GM18868 (cell line): ENCODE measurements at regions not wholly inside any gene's neighbourhood (a gene's known extent, or its start where the extent isn't known, plus 50 kb on each side); places are given as distances from the start of the nearest gene placed in this dataset.

ENCODE experiments used
- ATAC-seq: cut with Tn5 transposase; IDR thresholded peaks from one replicate; pipeline ENCODE4 v1.9.1; 2021; ENCODE audit warnings: mild to moderate bottlenecking, moderate library complexity; ENCODE audit not compliant: unreplicated experiment

DNA sequence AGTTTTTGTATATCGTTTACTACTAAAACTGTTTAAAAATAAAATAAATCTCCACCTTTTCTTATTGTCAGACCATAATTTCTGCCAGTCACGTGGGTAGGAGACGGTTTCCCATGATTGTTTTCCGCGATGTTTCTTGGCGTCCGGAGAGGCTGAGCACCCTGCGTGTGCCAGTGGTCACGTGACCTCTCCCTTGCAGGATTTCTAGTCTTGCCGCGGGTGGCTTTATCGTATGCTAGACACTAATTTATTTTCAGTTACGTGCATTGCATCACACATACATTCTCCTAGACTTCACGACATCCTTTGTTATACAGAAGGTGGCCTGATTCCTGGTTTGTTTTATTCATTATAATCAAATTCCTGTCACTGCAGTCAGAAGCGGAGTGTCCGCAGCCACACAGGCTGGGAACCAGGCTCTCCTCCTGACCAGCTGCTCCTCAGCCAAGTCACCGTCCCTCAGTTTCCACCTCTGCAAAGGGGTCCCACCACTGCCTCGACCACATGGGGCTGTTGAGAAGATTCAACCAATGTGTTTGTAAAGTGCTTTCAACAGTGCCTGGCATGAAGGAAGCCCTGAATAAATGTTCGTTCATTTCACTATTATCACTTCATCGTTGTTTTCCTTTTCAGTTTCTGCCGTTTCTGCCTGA is 203.2 kb upstream of the PPP2R2D start:
- ATAC-seq, result no peak

DNA sequence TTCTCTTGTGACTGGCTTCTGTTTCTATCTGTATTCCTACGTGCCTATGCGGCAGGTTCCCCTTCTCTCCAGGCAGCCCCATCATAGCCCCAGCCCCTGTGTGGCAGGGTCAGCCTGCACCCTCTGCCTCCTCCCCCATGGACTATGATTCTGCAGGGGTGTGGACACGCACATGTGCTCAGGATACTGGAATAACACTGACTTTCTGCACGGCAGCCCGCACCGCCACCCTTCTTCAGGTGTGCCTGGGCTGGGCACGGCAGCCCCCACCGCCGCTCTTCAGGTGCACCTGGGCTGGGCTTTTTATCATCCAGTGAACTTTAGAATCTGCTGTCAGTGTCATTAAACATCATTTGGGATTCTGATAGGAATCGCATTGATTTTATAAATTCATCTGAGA is 202.6 kb upstream of the PPP2R2D start:
- no peak for ATAC-seq

DNA sequence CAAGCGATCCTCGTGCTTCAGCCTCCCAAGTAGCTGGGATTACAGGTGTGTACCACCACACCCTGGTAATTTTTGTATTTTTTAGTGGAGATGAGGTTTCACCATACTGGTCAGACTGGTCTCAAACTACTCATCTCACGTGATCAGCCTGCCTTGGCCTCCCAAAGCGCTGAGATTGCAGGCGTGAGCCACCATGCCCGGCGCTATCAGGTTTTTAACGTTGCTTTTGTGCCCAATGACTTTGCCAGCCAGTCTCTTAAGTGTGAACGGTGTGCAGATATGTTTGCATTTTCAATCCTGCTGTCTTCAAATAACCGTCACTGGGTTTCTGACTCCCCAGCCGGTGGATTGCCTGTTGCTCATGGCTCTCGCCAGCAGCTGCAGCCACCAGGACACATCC is 201.8 kb upstream of the PPP2R2D start:
- ATAC-seq, result no peak

DNA sequence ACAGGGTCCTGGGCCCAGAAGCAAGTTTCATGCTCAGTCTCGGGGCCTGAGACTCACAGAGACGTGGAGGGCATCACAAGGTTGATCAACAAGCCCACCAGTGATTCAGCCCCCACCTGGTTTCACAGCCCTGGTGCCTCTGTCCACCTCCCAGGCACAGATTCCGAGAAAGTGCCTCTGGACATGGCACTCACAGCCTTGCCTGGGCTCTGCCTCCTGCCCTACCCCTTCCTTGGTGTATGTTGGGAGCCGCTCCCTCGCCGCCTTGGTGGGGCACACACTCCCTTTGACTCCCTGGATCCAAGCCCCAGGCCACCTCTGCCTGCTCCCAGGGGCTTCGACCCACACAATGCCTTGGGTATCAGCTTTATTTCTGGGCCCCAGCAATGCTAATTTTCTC is 200.8 kb upstream of the PPP2R2D start:
- no peak for ATAC-seq

DNA sequence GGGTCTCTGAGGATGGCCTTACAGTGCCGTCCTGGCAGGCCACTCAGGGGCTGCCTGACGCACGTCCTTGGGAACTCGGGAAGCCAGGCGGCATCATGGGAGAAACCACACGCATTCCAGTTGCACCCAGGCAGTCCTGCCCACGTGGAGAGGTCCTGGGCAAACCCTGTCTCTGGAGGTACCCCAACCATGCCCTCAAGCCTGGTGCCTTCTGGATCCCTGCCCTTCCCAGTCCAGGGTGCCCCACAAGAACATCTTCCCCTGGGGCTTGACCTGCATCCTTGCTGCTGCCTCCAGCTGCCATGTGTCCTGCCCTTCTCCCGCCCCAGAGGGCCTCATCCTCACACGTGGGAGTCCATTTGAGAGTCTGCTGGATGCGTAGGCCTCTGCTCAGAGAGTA is 200.3 kb upstream of the PPP2R2D start:
- ATAC-seq, result no peak

DNA sequence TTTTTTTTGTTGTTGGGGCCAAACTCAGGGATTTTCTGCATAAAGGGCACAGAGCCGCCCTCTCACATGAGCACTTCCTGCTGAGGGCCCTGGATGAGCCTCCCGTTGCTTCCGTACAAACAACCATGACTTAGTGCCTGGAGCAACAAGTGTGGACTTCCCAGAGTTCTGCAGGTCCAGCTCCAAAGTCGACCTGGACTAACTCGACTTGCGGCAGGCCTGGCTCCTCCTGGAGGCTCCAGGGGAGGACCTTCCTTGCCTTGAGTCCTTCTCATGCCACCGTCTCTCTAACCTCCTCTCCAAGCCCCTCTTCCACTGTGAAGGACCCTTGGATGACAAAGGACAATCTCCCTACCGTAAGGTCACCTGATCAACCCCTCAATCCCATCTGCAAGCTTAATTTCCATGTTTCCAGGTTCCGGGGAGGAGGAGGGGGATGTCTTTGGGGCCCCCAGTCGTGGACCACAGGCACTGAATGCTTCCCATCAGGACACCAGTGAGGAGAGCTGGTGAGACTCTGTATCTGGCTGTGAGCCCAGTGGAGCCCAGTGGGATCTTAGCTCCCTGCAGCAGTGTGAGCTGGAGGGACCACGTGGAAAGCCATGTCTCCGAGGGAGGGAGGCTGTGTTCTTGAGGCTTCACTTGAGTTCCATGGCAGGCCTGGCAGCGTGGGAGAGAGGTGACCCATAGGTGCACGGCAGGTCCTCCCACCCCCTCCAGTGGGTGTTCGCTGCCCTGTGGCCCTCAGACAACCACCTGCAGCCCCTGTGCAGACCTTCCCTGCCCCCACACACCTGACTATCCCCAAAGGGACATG is 199.5 kb upstream of the PPP2R2D start:
- no peak for ATAC-seq

DNA sequence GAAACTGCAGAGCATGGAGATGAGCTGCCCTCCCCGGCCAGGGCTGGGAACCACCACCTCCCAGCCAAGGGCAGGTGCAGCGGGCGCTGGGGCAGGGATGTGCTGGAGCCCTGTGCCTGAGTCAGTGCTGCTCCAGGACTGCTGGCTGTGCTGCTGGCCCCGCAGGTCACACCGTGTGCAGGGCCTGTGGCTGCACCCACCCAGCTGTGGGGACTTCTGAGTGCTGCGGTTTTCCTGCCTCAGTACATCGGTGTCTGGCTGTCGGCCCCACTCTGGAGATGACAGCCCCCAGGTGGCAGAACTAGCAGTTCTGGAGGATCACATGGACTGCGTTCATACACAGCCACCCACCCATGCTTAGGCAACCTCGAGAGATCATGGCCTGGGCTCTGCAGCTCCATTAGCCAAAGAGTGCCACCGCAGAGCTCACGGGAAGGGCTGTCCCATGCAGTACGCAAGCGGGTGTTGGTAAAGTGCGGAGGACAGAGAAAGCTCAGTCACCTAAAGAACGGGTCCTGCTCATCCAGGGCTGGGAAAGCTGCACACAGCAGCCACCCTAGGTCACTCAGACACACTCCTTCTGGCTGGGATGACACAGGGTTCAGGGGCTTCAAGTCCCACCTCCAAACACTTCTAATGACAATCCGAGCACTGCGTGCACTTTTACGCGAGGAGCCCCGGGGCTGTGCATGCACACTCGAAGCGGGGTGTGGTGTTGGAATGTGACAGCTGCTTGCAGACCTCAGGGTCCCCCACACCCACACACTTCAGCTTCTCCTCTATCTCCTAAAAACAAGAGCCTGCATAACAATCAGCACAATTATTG is 198.1 kb upstream of the PPP2R2D start:
- no peak for ATAC-seq

DNA sequence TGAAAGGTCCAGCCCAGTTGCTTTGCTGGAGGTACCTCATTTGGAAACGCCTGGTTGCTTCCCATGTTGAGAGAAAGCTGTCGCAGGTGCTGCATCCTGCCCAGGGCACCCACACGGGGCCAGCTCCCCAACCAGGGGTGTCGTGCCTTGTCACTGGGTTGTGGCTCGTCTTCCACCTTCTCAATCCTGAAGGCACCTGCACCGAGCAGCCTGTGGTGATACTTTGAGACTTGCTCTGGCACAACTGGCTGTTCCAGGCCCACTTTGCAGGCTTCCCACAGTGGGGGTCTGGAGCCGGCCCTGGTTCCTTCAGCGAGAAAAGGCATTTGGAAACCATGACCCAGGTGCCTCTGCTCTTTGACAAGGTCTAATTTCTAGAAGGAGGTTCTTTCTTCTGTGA is 197.3 kb upstream of the PPP2R2D start:
- no peak for ATAC-seq

DNA sequence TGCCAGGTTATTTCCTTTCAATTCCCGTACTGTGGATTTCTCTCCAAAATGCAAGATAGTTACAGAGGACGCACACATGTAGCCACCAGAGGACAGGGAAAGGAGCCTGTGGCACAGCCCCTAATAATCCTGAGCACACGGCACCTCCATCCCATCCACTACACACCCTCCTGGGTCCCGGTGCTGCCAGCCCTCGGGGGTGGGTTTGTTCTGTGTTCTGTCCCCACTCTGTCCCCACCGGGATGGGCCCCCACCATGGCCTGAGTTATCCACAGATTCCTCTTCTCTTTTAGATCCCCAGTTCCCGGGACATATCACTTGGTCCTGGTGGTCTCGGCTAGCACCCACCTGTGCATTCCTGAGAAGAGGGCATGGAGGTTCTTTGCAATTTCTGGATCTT is 196.9 kb upstream of the PPP2R2D start:
- no peak for ATAC-seq

DNA sequence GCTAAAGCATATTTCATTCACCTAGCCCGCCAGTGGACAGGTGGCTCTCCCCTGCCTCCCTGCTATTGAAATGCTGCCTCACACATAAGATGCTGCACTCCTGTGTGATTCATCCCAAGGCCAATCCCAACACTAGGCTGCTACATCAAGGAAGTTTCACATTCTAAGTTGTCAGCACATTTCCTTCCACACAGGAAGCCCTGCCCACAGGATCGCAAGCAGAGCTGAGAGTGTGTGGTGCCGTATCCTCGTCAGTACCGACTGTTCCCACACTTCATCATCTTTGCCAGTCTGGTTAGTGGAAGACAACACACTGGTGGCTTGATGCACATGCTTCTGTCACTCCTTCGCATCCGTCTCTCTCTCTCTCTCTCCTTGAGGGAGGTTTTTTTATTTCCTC is 194.3 kb upstream of the PPP2R2D start:
- ATAC-seq, result no peak

DNA sequence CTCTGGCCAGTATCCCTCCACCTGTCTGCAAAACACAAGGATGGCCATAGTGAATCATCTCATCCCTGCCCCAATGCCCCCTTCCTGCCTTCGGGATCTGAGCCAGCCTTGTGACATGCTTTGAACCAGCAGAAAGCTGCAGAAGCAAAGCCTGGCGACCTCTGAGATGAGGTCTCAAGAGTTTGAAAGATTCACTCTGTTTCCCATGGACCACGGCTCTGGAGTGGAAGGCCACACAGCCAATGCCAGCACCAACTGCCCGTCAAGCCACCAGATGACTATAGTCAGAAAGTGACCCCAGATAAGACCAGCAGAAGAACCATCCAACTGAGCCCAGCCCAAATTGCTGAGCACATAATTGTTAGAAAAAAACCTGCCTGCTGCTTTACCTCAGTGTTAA is 193.9 kb upstream of the PPP2R2D start:
- ATAC-seq, result no peak

DNA sequence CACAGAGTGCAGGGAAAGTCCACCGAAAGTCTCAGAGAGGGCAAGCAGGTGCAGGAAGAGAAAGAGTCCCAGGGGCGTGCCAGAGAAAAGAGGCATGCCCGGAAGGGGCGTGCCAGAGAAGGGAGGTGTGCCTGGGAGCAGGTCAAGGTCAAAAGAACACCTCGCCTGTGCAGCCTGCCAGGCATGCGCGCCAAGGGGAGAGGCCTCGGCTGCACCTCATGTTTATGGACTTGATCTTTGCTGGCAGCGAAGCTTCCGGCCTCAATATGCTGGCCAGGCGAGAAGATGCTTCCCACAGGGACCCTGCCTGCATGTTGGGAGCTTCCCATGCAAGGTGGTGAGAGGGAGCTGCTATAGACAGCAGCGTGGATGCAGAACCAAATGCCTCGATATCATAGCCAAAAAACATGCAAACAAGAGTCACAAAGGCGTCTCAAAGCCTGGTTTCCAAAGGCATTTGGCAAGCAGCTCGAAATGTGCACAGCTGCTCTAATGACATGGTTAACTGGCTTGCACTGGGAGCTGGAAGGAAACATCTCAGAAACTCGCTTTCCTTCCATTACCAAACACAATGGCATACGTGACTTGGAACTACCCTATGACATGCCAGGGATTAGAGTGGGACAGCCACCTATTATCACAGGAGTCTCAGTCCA is 192.5 kb upstream of the PPP2R2D start:
- no peak for ATAC-seq

DNA sequence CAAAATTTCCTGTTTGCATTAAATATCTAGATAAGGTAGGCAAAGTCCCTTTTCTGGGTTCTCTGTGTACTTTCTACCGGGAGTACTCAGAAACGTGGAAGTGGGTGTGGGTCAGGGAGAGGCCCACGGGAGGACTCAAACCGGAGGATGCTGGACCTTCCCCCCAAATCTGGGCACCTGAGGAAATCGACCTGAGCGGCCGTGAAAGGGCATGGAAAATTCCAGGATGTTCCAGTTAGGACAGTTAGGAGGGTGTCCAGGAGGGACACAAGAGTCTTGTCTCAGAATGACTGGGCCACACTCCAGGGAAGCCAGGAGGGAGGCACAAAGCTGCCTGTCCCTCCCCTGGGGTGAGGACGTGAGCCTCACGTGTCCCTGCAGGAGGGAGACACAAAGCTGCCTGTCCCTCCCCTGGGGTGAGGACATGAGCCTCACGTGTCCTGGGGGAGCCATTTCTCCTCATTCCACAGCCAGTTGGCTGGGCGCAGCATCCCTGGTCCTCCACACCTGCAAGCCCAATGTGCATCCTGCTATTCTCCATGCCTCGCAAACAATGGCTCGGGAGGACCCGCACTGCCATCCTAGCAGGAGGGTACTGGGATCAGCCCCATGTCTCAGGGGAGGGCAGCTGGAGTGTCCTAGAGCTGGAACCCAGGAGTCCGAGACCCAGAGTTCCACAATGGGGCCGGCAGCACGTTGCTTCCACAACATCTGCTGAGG is 190.5 kb upstream of the PPP2R2D start:
- no peak for ATAC-seq

DNA sequence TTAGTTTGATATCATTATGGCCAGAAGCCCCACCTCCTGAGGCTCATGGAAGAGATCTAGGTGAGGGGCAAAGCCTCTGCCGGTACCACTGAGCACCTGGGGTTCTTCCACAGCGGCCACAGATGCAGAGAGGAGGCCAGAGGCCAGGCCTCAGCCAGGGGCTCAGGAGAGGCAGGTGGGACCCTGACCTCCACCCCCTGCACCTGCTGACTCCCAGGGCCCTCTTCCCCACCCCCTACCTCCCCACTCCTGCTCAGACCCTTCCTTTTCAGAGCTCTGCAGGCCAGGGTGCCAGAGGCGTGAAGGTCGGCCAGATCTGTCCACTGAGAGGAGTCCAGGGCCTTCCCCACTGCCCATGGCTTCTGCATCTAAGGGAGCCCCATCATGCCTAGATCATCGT is 178.7 kb upstream of the PPP2R2D start:
- no peak for ATAC-seq

DNA sequence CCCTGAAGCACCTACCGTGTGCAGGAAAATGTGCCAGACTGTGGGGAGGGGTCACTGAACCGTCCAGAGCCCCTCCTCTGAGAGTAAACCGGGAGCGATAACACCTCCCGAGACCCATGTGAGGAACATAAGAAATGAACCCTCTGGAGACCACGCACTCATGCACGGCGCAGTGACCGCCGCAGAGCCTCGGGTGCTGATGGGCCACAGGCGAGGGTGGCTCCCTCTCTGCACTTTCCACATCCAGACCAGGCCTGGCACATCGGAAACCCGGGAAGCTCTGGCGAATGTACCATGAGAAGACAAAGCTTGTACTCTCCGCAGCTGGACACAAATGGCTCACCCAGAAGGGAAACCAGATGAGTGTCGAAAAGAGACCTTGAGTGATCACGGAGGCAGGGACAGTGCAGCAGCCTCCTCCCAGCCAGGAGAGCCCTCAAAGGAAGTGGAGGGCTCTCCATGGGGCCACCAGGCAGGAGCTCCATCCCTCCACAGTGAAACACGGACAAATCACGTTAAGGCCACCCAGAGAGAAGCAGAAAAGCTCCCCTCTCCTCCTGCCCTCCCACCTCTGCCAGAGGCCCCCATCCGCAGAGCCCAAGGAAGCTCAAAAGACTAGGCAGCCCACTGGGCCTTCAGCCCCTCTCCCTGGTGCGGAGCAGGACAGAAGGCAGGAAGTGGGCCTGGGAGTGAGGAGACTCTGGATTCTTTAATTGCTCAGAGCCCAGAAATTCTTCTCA is 178.1 kb upstream of the PPP2R2D start:
- no peak for ATAC-seq

DNA sequence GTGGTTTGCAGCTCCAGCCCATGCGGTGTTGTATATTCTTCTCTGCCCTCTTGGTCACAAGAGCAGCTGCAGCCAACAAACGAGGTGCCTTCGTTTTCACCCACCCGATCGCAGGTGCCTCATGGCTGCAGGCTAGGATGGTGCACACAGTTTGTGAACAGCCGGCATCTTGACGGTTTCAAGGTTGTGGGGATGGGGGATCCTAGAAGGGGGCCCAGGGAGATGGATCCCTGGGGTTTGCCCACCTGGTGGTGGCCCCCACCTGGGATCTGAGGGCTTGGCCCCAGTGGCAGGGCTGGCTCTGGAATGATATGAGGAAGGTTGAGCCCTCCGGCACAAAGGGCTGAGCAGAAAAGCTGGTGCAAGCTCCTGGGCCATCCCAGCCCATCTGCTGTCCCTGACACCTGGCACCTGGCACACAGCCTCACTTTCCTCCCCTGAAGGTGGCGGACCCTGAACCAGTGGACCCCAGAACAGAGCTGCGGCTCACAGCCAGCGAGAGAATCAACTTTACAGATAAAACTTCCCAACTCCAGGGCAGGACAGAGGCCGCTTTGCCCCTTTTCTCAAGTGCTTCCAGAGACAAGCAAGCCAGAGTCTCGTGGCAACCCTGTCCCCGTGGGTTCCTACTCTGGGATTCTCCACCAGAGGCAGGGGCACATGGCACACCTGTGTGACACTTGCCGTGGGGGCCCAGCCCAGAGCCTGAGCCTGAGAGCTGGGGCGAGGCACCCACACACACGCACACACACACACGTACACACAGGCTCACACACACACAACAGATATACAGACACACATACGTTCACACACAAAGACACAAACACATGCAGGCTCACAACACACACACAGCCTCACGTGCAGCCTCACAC is 177.3 kb upstream of the PPP2R2D start:
- ATAC-seq, result no peak

DNA sequence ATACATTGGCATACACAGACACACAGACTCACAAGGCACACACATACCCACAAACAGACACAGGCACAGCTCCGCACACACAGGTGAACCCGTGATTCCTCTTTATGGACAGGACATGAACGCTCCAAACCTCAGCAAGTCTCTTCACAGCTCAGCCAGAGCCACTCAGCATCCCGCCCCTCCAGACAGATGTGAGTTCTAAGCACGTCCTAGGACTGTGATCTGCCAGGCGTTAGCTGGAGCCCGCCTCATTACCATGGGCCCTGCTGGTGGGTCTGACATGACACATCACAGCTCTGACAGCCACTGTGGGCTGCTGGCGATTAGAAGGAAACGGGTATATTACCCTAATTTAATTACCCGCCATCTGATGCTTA is 176.7 kb upstream of the PPP2R2D start:
- no peak for ATAC-seq

DNA sequence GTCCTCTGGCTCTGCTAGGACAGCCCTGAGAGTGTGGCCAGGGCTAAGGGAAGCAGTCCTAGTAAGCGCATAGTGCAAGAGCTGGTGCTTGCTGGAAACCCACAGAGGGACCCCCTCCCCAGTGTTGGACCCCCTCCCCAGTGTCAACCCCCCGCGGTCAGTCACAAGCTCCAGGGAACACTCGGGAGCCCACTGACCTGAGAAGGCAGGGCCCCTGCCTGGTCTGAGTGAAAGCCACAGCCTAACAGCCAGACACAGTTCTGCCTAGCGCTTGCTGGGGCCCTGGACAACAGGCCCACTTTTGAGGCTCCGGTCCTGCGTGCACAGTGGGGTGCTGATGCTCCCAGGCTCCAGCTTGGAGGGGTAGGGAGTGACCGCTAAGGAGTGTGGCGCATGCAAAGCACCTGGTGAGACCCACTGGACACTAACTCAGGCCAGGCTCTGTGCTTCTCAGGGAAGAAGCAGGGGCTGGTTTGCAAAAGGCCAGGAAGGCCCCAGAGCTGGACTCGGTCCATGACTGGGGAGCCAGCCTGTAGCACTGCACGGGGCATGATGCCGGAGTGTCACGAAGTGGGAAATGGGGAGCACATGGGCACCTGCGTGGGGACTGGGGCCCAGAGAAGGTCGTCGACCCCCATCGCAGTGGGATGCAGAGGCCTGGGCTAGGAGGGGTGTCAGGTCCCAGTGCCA is 175.8 kb upstream of the PPP2R2D start:
- no peak for ATAC-seq
